HG03432 (cell line): ENCODE measurements at regions not wholly inside any gene's neighbourhood (a gene's known extent, or its start where the extent isn't known, plus 50 kb on each side); places are given as distances from the start of the nearest gene placed in this dataset.
"Not testable (repeated sequence)": the region's sequence is repeated elsewhere in the genome, so short reads cannot be mapped to it uniquely, and the experiment has no call there.

Experiments used
- ATAC-seq: cut with Tn5 transposase; IDR thresholded peaks from one replicate; pipeline ENCODE4 v1.9.1; 2021; ENCODE audit warnings: mild to moderate bottlenecking, moderate library complexity; ENCODE audit not compliant: unreplicated experiment

- ATAC-seq = not testable (repeated sequence)
Observed at GRCh38 chrX:140633105-140633504, 76.5 kb upstream of the LINC00632 start.

- ATAC-seq = no peak
Observed at GRCh38 chrX:140608111-140608510, 101.4 kb upstream of the LINC00632 start.

GRCh38 chrX:140602140-140602539 lies 97.3 kb upstream of the SOX3 start:
- no peak for ATAC-seq

GRCh38 chrX:140599851-140600250 lies 95.0 kb upstream of the SOX3 start:
- no peak for ATAC-seq

GRCh38 chrX:140589657-140590056 lies 84.8 kb upstream of the SOX3 start:
- ATAC-seq = no peak

- no peak for ATAC-seq
Observed at GRCh38 chrX:140586951-140587350, 82.1 kb upstream of the SOX3 start.

GRCh38 chrX:140580478-140580877 lies 75.6 kb upstream of the SOX3 start:
- ATAC-seq = no peak

- peak; percentile 87 for ATAC-seq
Observed at GRCh38 chrX:140572724-140573123, 67.9 kb upstream of the SOX3 start.

- no peak for ATAC-seq
Observed at GRCh38 chrX:140563893-140564292, 59.0 kb upstream of the SOX3 start.
